KG1 (cell line): ENCODE measurements at regions not wholly inside any gene's neighbourhood (a gene's known extent, or its start where the extent isn't known, plus 50 kb on each side); places are given as distances from the start of the nearest gene placed in this dataset.

Experiments
- DNase-seq: peaks from one replicate; lab custom pipeline; 2025; lab: John Stamatoyannopoulos, UW

GRCh38 chr2:204272610-204273287 is 272.5 kb upstream of the PARD3B start:
- DNase-seq, result no peak

- DNase-seq, result no peak
Observed at GRCh38 chr2:204274429-204274828, 270.8 kb upstream of the PARD3B start.

- DNase-seq, result no peak
Observed at GRCh38 chr2:204274991-204275390, 270.3 kb upstream of the PARD3B start.

- no peak for DNase-seq
Observed at GRCh38 chr2:204277226-204277625, 268.0 kb upstream of the PARD3B start.

GRCh38 chr2:204278454-204278853 is 266.8 kb upstream of the PARD3B start:
- DNase-seq, result no peak

GRCh38 chr2:204279819-204280218 is 265.5 kb upstream of the PARD3B start:
- DNase-seq, result no peak

GRCh38 chr2:204280262-204280668 is 265.0 kb upstream of the PARD3B start:
- DNase-seq, result no peak

- DNase-seq, result no peak
Observed at GRCh38 chr2:204282081-204282480, 263.2 kb upstream of the PARD3B start.

- DNase-seq, result no peak
Observed at GRCh38 chr2:204282525-204282924, 262.8 kb upstream of the PARD3B start.

- no peak for DNase-seq
Observed at GRCh38 chr2:204289066-204289465, 256.2 kb upstream of the PARD3B start.

- DNase-seq, result no peak
Observed at GRCh38 chr2:204292439-204292838, 252.8 kb upstream of the PARD3B start.

- DNase-seq, result no peak
Observed at GRCh38 chr2:204293884-204294747, 251.2 kb upstream of the PARD3B start.

GRCh38 chr2:204298404-204298803 is 246.9 kb upstream of the PARD3B start:
- no peak for DNase-seq

GRCh38 chr2:204299766-204300165 is 245.5 kb upstream of the PARD3B start:
- no peak for DNase-seq

- no peak for DNase-seq
Observed at GRCh38 chr2:204306667-204307066, 238.6 kb upstream of the PARD3B start.

- no peak for DNase-seq
Observed at GRCh38 chr2:204312105-204312504, 233.2 kb upstream of the PARD3B start.

- DNase-seq, result no peak
Observed at GRCh38 chr2:204313256-204313655, 232.0 kb upstream of the PARD3B start.

GRCh38 chr2:204315236-204315662 is 230.0 kb upstream of the PARD3B start:
- DNase-seq, result no peak

GRCh38 chr2:204317640-204318039 is 227.6 kb upstream of the PARD3B start:
- no peak for DNase-seq

GRCh38 chr2:204321027-204321800 is 224.1 kb upstream of the PARD3B start:
- DNase-seq, result no peak

GRCh38 chr2:204321910-204322751 is 223.1 kb upstream of the PARD3B start:
- no peak for DNase-seq

GRCh38 chr2:204325468-204325867 is 219.8 kb upstream of the PARD3B start:
- DNase-seq, result peak; percentile 66
